HepG2 (cell line): ENCODE measurements at regions not wholly inside any gene's neighbourhood (a gene's known extent, or its start where the extent isn't known, plus 50 kb on each side); places are given as distances from the start of the nearest gene placed in this dataset.

Experiments
- ATAC-seq: fragments of 200-7000 bp; cut with Tn5 transposase; 3 replicates; pipeline ENCODE4 v1.9.1; 2020; ENCODE audit warnings: mild to moderate bottlenecking, moderate library complexity
- BruUV-seq: library from RNA; stranded (reverse); fragments of 400-500 nt; replicated peaks from 2 replicates; lab custom pipeline; 2021; lab: Mats Ljungman, UMichigan
- CTCF ChIA-PET: fragments of 300-600 bp; formaldehyde crosslinking; extraction: SDS; loops from one replicate; lab custom pipeline; 2021; ENCODE audit warnings: low total read pairs, inconsistent platforms, low intra/inter-chr PET ratio; lab: Yijun Ruan, JAX
- POLR2A ChIA-PET: fragments of 350-600 bp; sonication (Branson Sonifier 250); formaldehyde crosslinking; loops from one replicate; lab custom pipeline; 2020; ENCODE audit warnings: antibody characterized with exemption, inconsistent platforms; lab: Yijun Ruan, JAX
- DNase-seq: peaks from one replicate; pipeline ENCODE4 v3.0.0-alpha.2; 2015; ENCODE audit warnings: low spot score
- FAIRE-seq: peaks from 3 replicates; lab custom pipeline; 2011; peaks lifted over from hg19 to GRCh38; lab: Jason Lieb, UNC
- H2AFZ ChIP-seq: one replicate; pipeline ENCODE4 v1.6.1; 2011; ENCODE audit warnings: low read length, inconsistent platforms
- H3K27ac ChIP-seq: fragments of 300-600 bp; 3 replicates; pipeline ENCODE4 v1.8.0; 2011; ENCODE audit warnings: mixed run types, mild to moderate bottlenecking, mixed read lengths, low read length, inconsistent platforms; ENCODE audit not compliant: insufficient read depth; ENCODE audit errors: extremely low read length
- H3K27me3 ChIP-seq, 2 experiments: fragments of 200-600 bp in 1 of 2; 2 replicates in 1 of 2; 3 replicates in 1 of 2; pipeline versions ENCODE4 v1.6.0 to v1.8.0; 2011; ENCODE audit warnings: low read length in 2 of 2, mild to moderate bottlenecking in 2 of 2, moderate library complexity in 2 of 2, inconsistent platforms in 1 of 2; ENCODE audit not compliant: insufficient read depth in 2 of 2, control insufficient read depth in 1 of 2
- H3K36me3 ChIP-seq, 2 experiments: fragments of 200-600 bp in 1 of 2; replicated peaks in 1 of 2; 2 replicates in 1 of 2; 3 replicates in 1 of 2; pipeline versions ENCODE4 v1.5.1 to v1.8.0; 2011; ENCODE audit warnings: low read length in 2 of 2, inconsistent platforms in 1 of 2; ENCODE audit not compliant: insufficient read depth in 2 of 2, control insufficient read depth in 1 of 2
- H3K4me1 ChIP-seq: 2 replicates; pipeline ENCODE4 v1.5.1; 2012; ENCODE audit warnings: low read length, inconsistent platforms; ENCODE audit not compliant: insufficient read depth
- H3K4me2 ChIP-seq: 2 replicates; pipeline ENCODE4 v1.6.0; 2011; ENCODE audit warnings: low read depth, low read length, inconsistent platforms
- H3K4me3 ChIP-seq, 3 experiments: fragments of 200-600 bp in 1 of 3; sonication (generic), shearing (Covaris generic) in 1 of 3; replicated peaks in 1 of 3; 2 replicates each; pipeline ENCODE4 v1.5.1; 2011 to 2016; ENCODE audit warnings: low read length in 3 of 3, inconsistent platforms in 2 of 3, low read depth in 2 of 3, mild to moderate bottlenecking in 2 of 3, control low read depth in 1 of 3, mixed read lengths in 1 of 3; ENCODE audit not compliant: insufficient read depth in 1 of 3
- H3K79me2 ChIP-seq: one replicate; pipeline ENCODE4 v1.6.1; 2011; ENCODE audit warnings: low read length, inconsistent platforms; ENCODE audit not compliant: insufficient read depth
- H3K9ac ChIP-seq: 2 replicates; pipeline ENCODE4 v1.6.0; 2011; ENCODE audit warnings: mild to moderate bottlenecking, low read depth, low read length, inconsistent platforms; ENCODE audit not compliant: insufficient read depth
- H3K9me3 ChIP-seq: 2 replicates; pipeline ENCODE4 v1.5.1; 2012; ENCODE audit warnings: mild to moderate bottlenecking, low read length
- H4K20me1 ChIP-seq: 2 replicates; pipeline ENCODE4 v1.6.0; 2011; ENCODE audit warnings: inconsistent platforms, mild to moderate bottlenecking, low read length, moderate library complexity; ENCODE audit not compliant: insufficient read depth
- ARHGAP35 ChIP-seq: sonication (generic); formaldehyde crosslinking; IDR thresholded peaks from 2 replicates; pipeline ENCODE4 v1.9.0; 2022; ENCODE audit warnings: mild to moderate bottlenecking, inconsistent platforms, moderate library complexity, missing genetic modification reagents, borderline replicate concordance
- DPF2 ChIP-seq: sonication (generic); formaldehyde crosslinking; IDR thresholded peaks from 2 replicates; pipeline ENCODE4 v1.4.0; 2020; ENCODE audit warnings: mild to moderate bottlenecking, low read depth, missing genetic modification reagents, borderline replicate concordance
- ERF ChIP-seq: IDR thresholded peaks from 2 replicates; pipeline ENCODE4 v1.6.1; 2018; ENCODE audit warnings: missing biosample characterization, missing genetic modification reagents
- MAFF ChIP-seq: IDR thresholded peaks from 2 replicates; pipeline ENCODE4 v1.6.1; 2011; ENCODE audit warnings: low read depth, low read length, improper control_type of control experiment
- PHB2 ChIP-seq: fragments of 450-650 bp; IDR thresholded peaks from 2 replicates; pipeline ENCODE4 v1.6.1; 2018; ENCODE audit not compliant: partially characterized antibody
- RAD51 ChIP-seq: fragments of 450-650 bp; IDR thresholded peaks from 2 replicates; pipeline ENCODE4 v1.6.1; 2016; ENCODE audit warnings: borderline replicate concordance
- ZNF124 ChIP-seq: sonication (generic); formaldehyde crosslinking; IDR thresholded peaks from 2 replicates; pipeline ENCODE4 v1.4.0; 2020; ENCODE audit warnings: missing genetic modification reagents
- ZNF274 ChIP-seq: sonication (generic); formaldehyde crosslinking; IDR thresholded peaks from 2 replicates; pipeline ENCODE4 v1.5.1; 2020; ENCODE audit warnings: mild to moderate bottlenecking, missing genetic modification reagents
- WGBS: methylation state at CpG from one replicate; pipeline ENCODE4 v1.1.6; 2017; ENCODE audit warnings: low lambda C conversion rate; 5-methylcytosine and 5-hydroxymethylcytosine counted together
- in situ Hi-C: cut with HindIII; loops from 2 replicates; pipeline ENCODE4 v1.10.0; 2017; ENCODE audit warnings: low pct_unique_long_range_greater_than_20kb; ENCODE audit not compliant: extremely low pct_ligation_motif_present
- intact Hi-C: fragments of 100-400 bp; cut with micrococcal nuclease; formaldehyde crosslinking; loops from one replicate; pipeline ENCODE4 v1.10.0; 2022; ENCODE audit not compliant: unreplicated experiment
- TF ChIP-seq, protein P1 (sequence below): sonication (generic); formaldehyde crosslinking; IDR thresholded peaks from 2 replicates; pipeline ENCODE4 v1.5.0; 2020; ENCODE audit warnings: mild to moderate bottlenecking, missing genetic modification reagents
- TF ChIP-seq, protein P2 (sequence below): sonication (generic); formaldehyde crosslinking; IDR thresholded peaks from 2 replicates; pipeline ENCODE4 v1.5.0; 2020; ENCODE audit warnings: mild to moderate bottlenecking, missing genetic modification reagents
- TF ChIP-seq, protein P3 (sequence below): sonication (generic); formaldehyde crosslinking; IDR thresholded peaks from 2 replicates; pipeline ENCODE4 v1.5.0; 2020; ENCODE audit warnings: missing genetic modification reagents
- TF ChIP-seq, protein P4 (sequence below): sonication (generic); formaldehyde crosslinking; IDR thresholded peaks from 2 replicates; pipeline ENCODE4 v1.5.1; 2020; ENCODE audit warnings: missing genetic modification reagents, mild to moderate bottlenecking, borderline replicate concordance

- TF ChIP-seq ZNF274 (CRISPR knock-in tag) (no peak), ZNF124 (CRISPR knock-in tag) (no peak), RAD51 (no peak)
- TF ChIP-seq, all 625 proteins: peak for 0
Measured at GRCh38 chr3:110744723-110745122, 326.9 kb upstream of the NECTIN3 start (continued).

DNA sequence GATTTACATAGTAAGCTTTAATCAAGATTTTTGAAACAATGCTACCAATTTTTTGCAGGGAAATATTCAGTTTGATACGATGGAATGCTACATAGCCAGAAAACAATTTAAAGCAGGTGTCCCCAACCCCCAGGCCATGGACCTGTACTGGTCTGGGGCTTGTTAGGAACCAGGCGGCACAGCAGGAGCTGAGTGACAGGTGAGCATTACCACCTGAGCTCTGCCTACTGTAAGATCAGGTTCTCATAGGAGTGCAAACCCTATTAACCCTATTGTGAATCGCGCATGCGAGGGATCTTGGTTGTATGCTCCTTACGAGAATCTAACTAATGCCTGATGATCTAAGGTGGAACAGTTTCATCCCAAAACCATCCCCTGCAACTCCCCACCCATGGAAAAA lies 322.6 kb upstream of the NECTIN3 start:
- WGBS = 94% methylated on average over 6 of the region's 6 CpGs
- no peak overlapping the region for H3K4me2 ChIP-seq
- in situ Hi-C loops = no loop called here
- no peak overlapping the region for H3K4me3 ChIP-seq
- H3K9me3 ChIP-seq = no peaks in the 10 kb centered on the region
- CTCF ChIA-PET = no interaction called here
- no peak for DNase-seq
- no peak for TF ChIP-seq ARHGAP35 (CRISPR knock-in tag)
- POLR2A ChIA-PET = no interaction called here
- intact Hi-C loops = loop anchor here (10.0 kb wide), 1 partner anchor 196 kb away; no protein-coding TSS in a partner anchor
- H2AFZ ChIP-seq = no peak overlapping the region
- H3K27ac ChIP-seq = no peak overlapping the region
- no peak overlapping the region for H3K9ac ChIP-seq
- ATAC-seq = no peak
- no peaks in the 10 kb centered on the region for H3K4me1 ChIP-seq
- 0 out of 5 replicates have a peak, but pooled peaks cover 0 to 8% of the 10 kb centered on the region in 2 experiments for H3K27me3 ChIP-seq
- no peaks in the 10 kb centered on the region for H3K79me2 ChIP-seq
- BruUV-seq = no TSS peak
- FAIRE-seq = no peak
- no peaks in the 10 kb centered on the region for H4K20me1 ChIP-seq
- H3K36me3 ChIP-seq = no peaks in the 10 kb centered on the region

- ATAC-seq (no peak), DNase-seq (no peak), FAIRE-seq (no peak)
- Histone ChIP-seq H3K9ac (no peak overlapping the region), H3K36me3 (no peaks in the 10 kb centered on the region), H3K4me3 (no peak overlapping the region), H3K4me2 (no peak overlapping the region), H3K27ac (no peak overlapping the region), H2AFZ (no peak overlapping the region), H4K20me1 (no peaks in the 10 kb centered on the region), H3K79me2 (no peaks in the 10 kb centered on the region), H3K9me3 (no peaks in the 10 kb centered on the region), H3K27me3 (0 out of 5 replicates have a peak, but pooled peaks cover 0 to 8% of the 10 kb centered on the region in 2 experiments), H3K4me1 (peaks cover 12% of the 10 kb centered on the region)
- CTCF ChIA-PET = no interaction called here
- intact Hi-C loops (no loop called here), in situ Hi-C loops (no loop called here)
- no TSS peak for BruUV-seq
- POLR2A ChIA-PET = no interaction called here
- TF ChIP-seq ERF (CRISPR knock-in tag) = no peak
- TF ChIP-seq, protein P1, sequence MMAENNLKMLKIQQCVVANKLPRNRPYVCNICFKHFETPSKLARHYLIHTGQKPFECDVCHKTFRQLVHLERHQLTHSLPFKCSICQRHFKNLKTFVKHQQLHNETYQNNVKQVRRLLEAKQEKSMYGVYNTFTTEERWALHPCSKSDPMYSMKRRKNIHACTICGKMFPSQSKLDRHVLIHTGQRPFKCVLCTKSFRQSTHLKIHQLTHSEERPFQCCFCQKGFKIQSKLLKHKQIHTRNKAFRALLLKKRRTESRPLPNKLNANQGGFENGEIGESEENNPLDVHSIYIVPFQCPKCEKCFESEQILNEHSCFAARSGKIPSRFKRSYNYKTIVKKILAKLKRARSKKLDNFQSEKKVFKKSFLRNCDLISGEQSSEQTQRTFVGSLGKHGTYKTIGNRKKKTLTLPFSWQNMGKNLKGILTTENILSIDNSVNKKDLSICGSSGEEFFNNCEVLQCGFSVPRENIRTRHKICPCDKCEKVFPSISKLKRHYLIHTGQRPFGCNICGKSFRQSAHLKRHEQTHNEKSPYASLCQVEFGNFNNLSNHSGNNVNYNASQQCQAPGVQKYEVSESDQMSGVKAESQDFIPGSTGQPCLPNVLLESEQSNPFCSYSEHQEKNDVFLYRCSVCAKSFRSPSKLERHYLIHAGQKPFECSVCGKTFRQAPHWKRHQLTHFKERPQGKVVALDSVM (CRISPR knock-in tag) = no peak
- TF ChIP-seq, protein P2, sequence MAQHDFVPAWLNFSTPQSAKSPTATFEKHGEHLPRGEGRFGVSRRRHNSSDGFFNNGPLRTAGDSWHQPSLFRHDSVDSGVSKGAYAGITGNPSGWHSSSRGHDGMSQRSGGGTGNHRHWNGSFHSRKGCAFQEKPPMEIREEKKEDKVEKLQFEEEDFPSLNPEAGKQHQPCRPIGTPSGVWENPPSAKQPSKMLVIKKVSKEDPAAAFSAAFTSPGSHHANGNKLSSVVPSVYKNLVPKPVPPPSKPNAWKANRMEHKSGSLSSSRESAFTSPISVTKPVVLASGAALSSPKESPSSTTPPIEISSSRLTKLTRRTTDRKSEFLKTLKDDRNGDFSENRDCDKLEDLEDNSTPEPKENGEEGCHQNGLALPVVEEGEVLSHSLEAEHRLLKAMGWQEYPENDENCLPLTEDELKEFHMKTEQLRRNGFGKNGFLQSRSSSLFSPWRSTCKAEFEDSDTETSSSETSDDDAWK (CRISPR knock-in tag) = no peak
- TF ChIP-seq, protein P3, sequence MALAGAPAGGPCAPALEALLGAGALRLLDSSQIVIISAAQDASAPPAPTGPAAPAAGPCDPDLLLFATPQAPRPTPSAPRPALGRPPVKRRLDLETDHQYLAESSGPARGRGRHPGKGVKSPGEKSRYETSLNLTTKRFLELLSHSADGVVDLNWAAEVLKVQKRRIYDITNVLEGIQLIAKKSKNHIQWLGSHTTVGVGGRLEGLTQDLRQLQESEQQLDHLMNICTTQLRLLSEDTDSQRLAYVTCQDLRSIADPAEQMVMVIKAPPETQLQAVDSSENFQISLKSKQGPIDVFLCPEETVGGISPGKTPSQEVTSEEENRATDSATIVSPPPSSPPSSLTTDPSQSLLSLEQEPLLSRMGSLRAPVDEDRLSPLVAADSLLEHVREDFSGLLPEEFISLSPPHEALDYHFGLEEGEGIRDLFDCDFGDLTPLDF (CRISPR knock-in tag) = no peak
- no peak for TF ChIP-seq DPF2 (CRISPR knock-in tag)
- TF ChIP-seq PHB2 = no peak
- TF ChIP-seq, protein P4, sequence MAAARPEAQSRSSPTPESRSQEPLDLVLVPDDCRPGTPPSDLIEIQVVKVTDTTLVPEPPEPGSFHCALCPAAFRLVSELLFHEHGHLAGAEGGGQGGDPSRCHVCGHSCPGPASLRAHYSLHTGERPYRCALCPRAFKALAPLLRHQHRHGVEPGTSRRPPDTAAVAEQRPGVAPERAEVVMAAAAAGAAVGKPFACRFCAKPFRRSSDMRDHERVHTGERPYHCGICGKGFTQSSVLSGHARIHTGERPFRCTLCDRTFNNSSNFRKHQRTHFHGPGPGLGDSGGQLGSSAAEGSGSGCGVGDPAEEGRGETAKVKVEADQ (CRISPR knock-in tag) = no peak
- TF ChIP-seq MAFF = no peak
Measured at GRCh38 chr3:110750201-110750600, 321.4 kb upstream of the NECTIN3 start.
